A549 (cell line): ENCODE measurements at regions not wholly inside any gene's neighbourhood (a gene's known extent, or its start where the extent isn't known, plus 50 kb on each side); places are given as distances from the start of the nearest gene placed in this dataset.
A peak's percentile ranks its signal among the peaks of the same experiment; 100 is the strongest.

Experiments
- ATAC-seq, 2 experiments: fragments of 200-7000 bp in 1 of 2; fragments of >200 bp in 1 of 2; cut with Nextera tagmentation in 1 of 2; cut with Tn5 transposase in 1 of 2; 3 replicates each; pipeline versions ENCODE4 v1.8.0 to v1.9.1; 2018 to 2020; ENCODE audit warnings: mild to moderate bottlenecking in 1 of 2, moderate library complexity in 1 of 2
- CTCF ChIA-PET: fragments of 300-600 bp; sonication (Branson Sonifier 250); formaldehyde crosslinking; extraction: SDS; loops from one replicate; lab custom pipeline; 2021; ENCODE audit warnings: antibody characterized with exemption, inconsistent platforms; lab: Yijun Ruan, JAX
- POLR2A ChIA-PET: fragments of 350-600 bp; formaldehyde crosslinking; extraction: SDS; loops from one replicate; lab custom pipeline; 2021; ENCODE audit warnings: antibody characterized with exemption, inconsistent platforms; lab: Yijun Ruan, JAX
- DNase-seq, 2 experiments: peaks; one replicate each; pipeline versions ENCODE4 v3.0.0 to v3.0.0-alpha.2; 2011 to 2016; ENCODE audit warnings: low read depth in 1 of 2, low spot score in 1 of 2
- FAIRE-seq: peaks from 2 replicates; lab custom pipeline; 2011; peaks lifted over from hg19 to GRCh38; lab: Jason Lieb, UNC
- H3K27ac ChIP-seq, 2 experiments: fragments of >200 bp; sonication (Bioruptor Twin); formaldehyde crosslinking; 3 replicates each; pipeline ENCODE4 v1.5.1; 2016 to 2017
- H3K4me1 ChIP-seq: fragments of >200 bp; sonication (Bioruptor Twin); formaldehyde crosslinking; 3 replicates; pipeline ENCODE4 v1.6.1; 2016
- H3K4me2 ChIP-seq: fragments of >200 bp; sonication (Bioruptor Twin); formaldehyde crosslinking; 3 replicates; pipeline ENCODE4 v1.6.1; 2016
- H3K4me3 ChIP-seq: fragments of >200 bp; sonication (Bioruptor Twin); formaldehyde crosslinking; 3 replicates; pipeline ENCODE4 v1.5.1; 2016
- H3K9me3 ChIP-seq: fragments of >200 bp; sonication (Bioruptor Twin); formaldehyde crosslinking; 3 replicates; pipeline ENCODE4 v1.6.1; 2016
- ATOH8 ChIP-seq: fragments of 250-450 bp; sonication (Bioruptor Pico); IDR thresholded peaks from 2 replicates; pipeline ENCODE4 v1.5.0; 2020; ENCODE audit warnings: low read depth, mild to moderate bottlenecking, moderate library complexity
- BHLHE40 ChIP-seq: IDR thresholded peaks from 2 replicates; pipeline ENCODE4 v1.6.1; 2012; ENCODE audit warnings: low read depth, low read length, inconsistent platforms
- CEBPB ChIP-seq, 2 experiments: fragments of >200 bp in 1 of 2; sonication (Bioruptor Twin) in 1 of 2; formaldehyde crosslinking in 1 of 2; IDR thresholded peaks; 2 replicates each; pipeline ENCODE4 v1.6.1; 2012 to 2016
- CHD2 ChIP-seq: fragments of 150-350 bp; IDR thresholded peaks from 2 replicates; pipeline ENCODE4 v1.6.1; 2014; ENCODE audit warnings: low read length; ENCODE audit not compliant: partially characterized antibody
- CHD4 ChIP-seq: fragments of 200-600 bp; sonication (generic); IDR thresholded peaks from 2 replicates; pipeline ENCODE4 v1.6.1; 2016; ENCODE audit warnings: antibody characterized with exemption, mild to moderate bottlenecking, borderline replicate concordance
- EHF ChIP-seq: fragments of 250-450 bp; sonication (Bioruptor Pico); IDR thresholded peaks from 2 replicates; pipeline ENCODE4 v1.5.0; 2020; ENCODE audit warnings: mild to moderate bottlenecking
- EHMT2 ChIP-seq: fragments of 200-600 bp; sonication (generic); IDR thresholded peaks from 2 replicates; pipeline ENCODE4 v1.6.1; 2016; ENCODE audit warnings: antibody characterized with exemption, low read depth, mild to moderate bottlenecking, moderate library complexity
- FOSL2 ChIP-seq, 2 experiments: fragments of 450-650 bp in 1 of 2; fragments of >200 bp in 1 of 2; sonication (Bioruptor Twin) in 1 of 2; formaldehyde crosslinking; IDR thresholded peaks; 2 replicates each; pipeline versions ENCODE4 v1.5.0 to v1.6.1; 2016 to 2020; ENCODE audit warnings: mild to moderate bottlenecking in 1 of 2, moderate library complexity in 1 of 2
- GATA3 ChIP-seq: IDR thresholded peaks from 2 replicates; pipeline ENCODE4 v1.6.1; 2012; ENCODE audit warnings: borderline replicate concordance
- HEYL ChIP-seq: fragments of 250-450 bp; sonication (Bioruptor Pico); IDR thresholded peaks from 2 replicates; pipeline ENCODE4 v1.8.0; 2021; ENCODE audit warnings: mild to moderate bottlenecking, moderate library complexity
- HOXA7 ChIP-seq: fragments of 250-450 bp; sonication (Bioruptor Pico); IDR thresholded peaks from 2 replicates; pipeline ENCODE4 v1.5.0; 2020; ENCODE audit warnings: mild to moderate bottlenecking, moderate library complexity
- HOXB13 ChIP-seq: fragments of 250-450 bp; sonication (Bioruptor Pico); IDR thresholded peaks from 2 replicates; pipeline ENCODE4 v1.5.0; 2020; ENCODE audit warnings: low read depth, mild to moderate bottlenecking, moderate library complexity
- HOXB5 ChIP-seq: fragments of 250-450 bp; sonication (Bioruptor Pico); IDR thresholded peaks from 2 replicates; pipeline ENCODE4 v1.5.0; 2020; ENCODE audit warnings: mild to moderate bottlenecking, moderate library complexity
- JUN ChIP-seq, 2 experiments: fragments of >200 bp; sonication (Bioruptor Twin); formaldehyde crosslinking; IDR thresholded peaks; 2 replicates in 1 of 2; 3 replicates in 1 of 2; pipeline ENCODE4 v1.6.1; 2016 to 2017
- JUNB ChIP-seq: fragments of >200 bp; sonication (Bioruptor Twin); formaldehyde crosslinking; IDR thresholded peaks from 2 replicates; pipeline ENCODE4 v1.6.1; 2016
- KDM1A ChIP-seq: fragments of 200-600 bp; sonication (generic); IDR thresholded peaks from 2 replicates; pipeline ENCODE4 v1.6.1; 2016; ENCODE audit warnings: low read depth, mild to moderate bottlenecking
- MAFK ChIP-seq: fragments of 450-650 bp; IDR thresholded peaks from 2 replicates; pipeline ENCODE4 v1.6.1; 2014; ENCODE audit not compliant: partially characterized antibody
- MYC ChIP-seq: IDR thresholded peaks from 2 replicates; pipeline ENCODE4 v1.6.1; 2012; ENCODE audit warnings: mild to moderate bottlenecking, inconsistent platforms, low read length, improper control_type of control experiment, borderline replicate concordance
- NFE2L2 ChIP-seq: fragments of 150-350 bp; conservative IDR thresholded peaks from 2 replicates; pipeline ENCODE4 v1.6.1; 2014; ENCODE audit warnings: low read length
- NPAS2 ChIP-seq: fragments of 250-450 bp; sonication (Bioruptor Pico); IDR thresholded peaks from 2 replicates; pipeline ENCODE4 v1.8.0; 2022; ENCODE audit warnings: mild to moderate bottlenecking, moderate library complexity, borderline replicate concordance
- POLR2A ChIP-seq: IDR thresholded peaks from 2 replicates; pipeline ENCODE4 v1.6.1; 2012; ENCODE audit warnings: mild to moderate bottlenecking, low read length
- RAD21 ChIP-seq, 2 experiments: fragments of >200 bp in 1 of 2; sonication (Bioruptor Twin) in 1 of 2; formaldehyde crosslinking in 1 of 2; IDR thresholded peaks in 1 of 2; conservative IDR thresholded peaks in 1 of 2; 2 replicates in 1 of 2; 3 replicates in 1 of 2; pipeline ENCODE4 v1.6.1; 2012 to 2018; ENCODE audit warnings: inconsistent platforms in 1 of 2
- RARB ChIP-seq: fragments of 250-450 bp; sonication (Bioruptor Pico); IDR thresholded peaks from 2 replicates; pipeline ENCODE4 v1.8.0; 2021; ENCODE audit warnings: mild to moderate bottlenecking, moderate library complexity
- RCOR1 ChIP-seq: fragments of 150-350 bp; IDR thresholded peaks from 2 replicates; pipeline ENCODE4 v1.6.1; 2014; ENCODE audit warnings: antibody characterized with exemption, low read length, low read depth
- TP53 ChIP-seq: fragments of 250-450 bp; sonication (Bioruptor Pico); IDR thresholded peaks from 2 replicates; pipeline ENCODE4 v1.5.0; 2021; ENCODE audit warnings: mild to moderate bottlenecking, moderate library complexity
- USF2 ChIP-seq: fragments of 450-650 bp; IDR thresholded peaks from 2 replicates; pipeline ENCODE4 v1.6.1; 2014; ENCODE audit warnings: antibody characterized with exemption
- ZC3H11A ChIP-seq: fragments of 450-650 bp; IDR thresholded peaks from 2 replicates; pipeline ENCODE4 v1.6.1; 2014; ENCODE audit warnings: antibody characterized with exemption, mild to moderate bottlenecking
- ZFP36 ChIP-seq: fragments of 450-650 bp; IDR thresholded peaks from 2 replicates; pipeline ENCODE4 v1.6.1; 2014; ENCODE audit warnings: borderline replicate concordance; ENCODE audit not compliant: partially characterized antibody
- ZNF302 ChIP-seq: fragments of 250-450 bp; sonication (Bioruptor Pico); IDR thresholded peaks from 2 replicates; pipeline ENCODE4 v1.9.0; 2021; ENCODE audit warnings: inconsistent platforms, mild to moderate bottlenecking, moderate library complexity
- ZSCAN20 ChIP-seq: fragments of 250-450 bp; sonication (Bioruptor Pico); IDR thresholded peaks from 2 replicates; pipeline ENCODE4 v1.8.0; 2022; ENCODE audit warnings: mild to moderate bottlenecking, moderate library complexity
- WGBS: methylation state at CpG from one replicate; pipeline ENCODE4 v1.1.6; 2017; ENCODE audit errors: missing lambda C conversion rate; 5-methylcytosine and 5-hydroxymethylcytosine counted together
- TF ChIP-seq, protein P1 (sequence below): IDR thresholded peaks from 2 replicates; pipeline ENCODE4 v1.6.1; 2012; ENCODE audit warnings: low read depth, borderline replicate concordance
- TF ChIP-seq, protein P2 (sequence below): IDR thresholded peaks from 2 replicates; pipeline ENCODE4 v1.6.1; 2012
- TF ChIP-seq, protein P3 (sequence below): fragments of >200 bp; sonication (Bioruptor Twin); formaldehyde crosslinking; IDR thresholded peaks from 3 replicates; pipeline ENCODE4 v1.5.1; 2016
- TF ChIP-seq, protein P4 (sequence below): IDR thresholded peaks from 2 replicates; pipeline ENCODE4 v1.6.1; 2012

- H3K27ac ChIP-seq = peak overlapping the region; percentile 73 to 87
- peaks cover 31% of the 10 kb centered on the region for H3K4me1 ChIP-seq
- no peak overlapping the region for H3K4me3 ChIP-seq
- ATAC-seq (peak; percentile 93 to 97), FAIRE-seq (no peak), DNase-seq (peak; percentile 74 to 82)
- WGBS = 8% methylated on average over 15 of the region's 15 CpGs
- H3K9me3 ChIP-seq = 0 out of 3 replicates have a peak, but pooled peaks cover 3% of the 10 kb centered on the region
- POLR2A ChIA-PET = interaction anchor here (1.0 to 1.8 kb wide), 3 partner anchors 14 to 72 kb away, joined by 3 to 11 read pairs (median 6); partner anchors contain the start of gene ZCCHC2
- H3K4me2 ChIP-seq = peak overlapping the region; percentile 57
- CTCF ChIA-PET = interaction anchor here (1.0 to 1.9 kb wide), 4 partner anchors 14 to 116 kb away, joined by 3 to 10 read pairs (median 3); no protein-coding TSS in a partner anchor
- TF ChIP-seq USF2 (no peak), MYC (peak; percentile 45; the same call in 1 of the 2 replicates), HOXB13 (CRISPR knock-in tag) (no peak), HOXB5 (CRISPR knock-in tag) (peak; percentile 12; the same call in 1 of the 2 replicates), CHD4 (no peak), ZNF302 (CRISPR knock-in tag) (no peak), HEYL (CRISPR knock-in tag) (no peak), ZSCAN20 (CRISPR knock-in tag) (no peak), ZFP36 (no peak), GATA3 (peak; percentile 40; the same call in 1 of the 2 replicates), RCOR1 (no peak), HOXA7 (no peak), RARB (CRISPR knock-in tag) (0 out of 2 replicates have a peak, but pooled peaks have one; percentile 34), TP53 (CRISPR knock-in tag) (no peak), BHLHE40 (peak; percentile 60), KDM1A (no peak), RAD21 (conservative IDR thresholded peaks at IDR 0.05 in 1 of 2, IDR thresholded peaks at IDR 0.05 in 1 of 2) (0 out of 5 replicates have a peak, but pooled peaks of 1 of the 2 experiments have one; percentile 10), CHD2 (no peak), ZC3H11A (no peak), NPAS2 (0 out of 2 replicates have a peak, but pooled peaks have one; percentile 23), JUN (IDR thresholded peaks at IDR 0.05) (no peak; a peak in 1 of 5 replicates), EHMT2 (no peak), FOSL2 (IDR thresholded peaks at IDR 0.05) (0 out of 2 replicates have a peak, but pooled peaks have one; percentile 43), FOSL2 (CRISPR knock-in tag; IDR thresholded peaks at IDR 0.05) (peak; percentile 84), CEBPB (IDR thresholded peaks at IDR 0.05) (no peak), EHF (peak; percentile 54; the same call in 1 of the 2 replicates), ATOH8 (peak; percentile 77; the same call in 1 of the 2 replicates), POLR2A (no peak), MAFK (peak; percentile 98), JUNB (peak; percentile 42; the same call in 1 of the 2 replicates), NFE2L2 (peak; percentile 82)
- TF ChIP-seq, protein P1, sequence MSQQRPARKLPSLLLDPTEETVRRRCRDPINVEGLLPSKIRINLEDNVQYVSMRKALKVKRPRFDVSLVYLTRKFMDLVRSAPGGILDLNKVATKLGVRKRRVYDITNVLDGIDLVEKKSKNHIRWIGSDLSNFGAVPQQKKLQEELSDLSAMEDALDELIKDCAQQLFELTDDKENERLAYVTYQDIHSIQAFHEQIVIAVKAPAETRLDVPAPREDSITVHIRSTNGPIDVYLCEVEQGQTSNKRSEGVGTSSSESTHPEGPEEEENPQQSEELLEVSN = peak; percentile 83
- TF ChIP-seq, protein P2, sequence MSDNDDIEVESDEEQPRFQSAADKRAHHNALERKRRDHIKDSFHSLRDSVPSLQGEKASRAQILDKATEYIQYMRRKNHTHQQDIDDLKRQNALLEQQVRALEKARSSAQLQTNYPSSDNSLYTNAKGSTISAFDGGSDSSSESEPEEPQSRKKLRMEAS = peak; percentile 83
- TF ChIP-seq, protein P3, sequence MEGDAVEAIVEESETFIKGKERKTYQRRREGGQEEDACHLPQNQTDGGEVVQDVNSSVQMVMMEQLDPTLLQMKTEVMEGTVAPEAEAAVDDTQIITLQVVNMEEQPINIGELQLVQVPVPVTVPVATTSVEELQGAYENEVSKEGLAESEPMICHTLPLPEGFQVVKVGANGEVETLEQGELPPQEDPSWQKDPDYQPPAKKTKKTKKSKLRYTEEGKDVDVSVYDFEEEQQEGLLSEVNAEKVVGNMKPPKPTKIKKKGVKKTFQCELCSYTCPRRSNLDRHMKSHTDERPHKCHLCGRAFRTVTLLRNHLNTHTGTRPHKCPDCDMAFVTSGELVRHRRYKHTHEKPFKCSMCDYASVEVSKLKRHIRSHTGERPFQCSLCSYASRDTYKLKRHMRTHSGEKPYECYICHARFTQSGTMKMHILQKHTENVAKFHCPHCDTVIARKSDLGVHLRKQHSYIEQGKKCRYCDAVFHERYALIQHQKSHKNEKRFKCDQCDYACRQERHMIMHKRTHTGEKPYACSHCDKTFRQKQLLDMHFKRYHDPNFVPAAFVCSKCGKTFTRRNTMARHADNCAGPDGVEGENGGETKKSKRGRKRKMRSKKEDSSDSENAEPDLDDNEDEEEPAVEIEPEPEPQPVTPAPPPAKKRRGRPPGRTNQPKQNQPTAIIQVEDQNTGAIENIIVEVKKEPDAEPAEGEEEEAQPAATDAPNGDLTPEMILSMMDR = no peak
- TF ChIP-seq, protein P4, sequence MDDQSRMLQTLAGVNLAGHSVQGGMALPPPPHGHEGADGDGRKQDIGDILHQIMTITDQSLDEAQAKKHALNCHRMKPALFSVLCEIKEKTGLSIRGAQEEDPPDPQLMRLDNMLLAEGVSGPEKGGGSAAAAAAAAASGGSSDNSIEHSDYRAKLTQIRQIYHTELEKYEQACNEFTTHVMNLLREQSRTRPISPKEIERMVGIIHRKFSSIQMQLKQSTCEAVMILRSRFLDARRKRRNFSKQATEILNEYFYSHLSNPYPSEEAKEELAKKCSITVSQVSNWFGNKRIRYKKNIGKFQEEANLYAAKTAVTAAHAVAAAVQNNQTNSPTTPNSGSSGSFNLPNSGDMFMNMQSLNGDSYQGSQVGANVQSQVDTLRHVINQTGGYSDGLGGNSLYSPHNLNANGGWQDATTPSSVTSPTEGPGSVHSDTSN = 0 out of 2 replicates have a peak, but pooled peaks have one; percentile 48
These were observed 72.0 kb upstream of the ZCCHC2 start for GRCh38 chr18:62450546-62451410.
